Neural cell (in vitro differentiated cells): ENCODE measurements at regions not wholly inside any gene's neighbourhood (a gene's known extent, or its start where the extent isn't known, plus 50 kb on each side); places are given as distances from the start of the nearest gene placed in this dataset.

Experiments
- POLR2AphosphoS5 ChIP-seq: IDR thresholded peaks from 2 replicates; pipeline ENCODE4 v1.6.1; 2012
- RAD21 ChIP-seq: fragments of 450-650 bp; conservative IDR thresholded peaks from 2 replicates; pipeline ENCODE4 v1.6.1; 2014; ENCODE audit warnings: antibody characterized with exemption, mild to moderate bottlenecking, moderate library complexity
- TF ChIP-seq, protein P1 (sequence below): fragments of 450-650 bp; IDR thresholded peaks from 2 replicates; pipeline ENCODE4 v1.5.1; 2014; ENCODE audit warnings: antibody characterized with exemption, mild to moderate bottlenecking, moderate library complexity; ENCODE audit not compliant: poor library complexity, severe bottlenecking
- TF ChIP-seq, protein P2 (sequence below): IDR thresholded peaks from 2 replicates; pipeline ENCODE4 v1.6.1; 2012; ENCODE audit warnings: borderline replicate concordance

DNA sequence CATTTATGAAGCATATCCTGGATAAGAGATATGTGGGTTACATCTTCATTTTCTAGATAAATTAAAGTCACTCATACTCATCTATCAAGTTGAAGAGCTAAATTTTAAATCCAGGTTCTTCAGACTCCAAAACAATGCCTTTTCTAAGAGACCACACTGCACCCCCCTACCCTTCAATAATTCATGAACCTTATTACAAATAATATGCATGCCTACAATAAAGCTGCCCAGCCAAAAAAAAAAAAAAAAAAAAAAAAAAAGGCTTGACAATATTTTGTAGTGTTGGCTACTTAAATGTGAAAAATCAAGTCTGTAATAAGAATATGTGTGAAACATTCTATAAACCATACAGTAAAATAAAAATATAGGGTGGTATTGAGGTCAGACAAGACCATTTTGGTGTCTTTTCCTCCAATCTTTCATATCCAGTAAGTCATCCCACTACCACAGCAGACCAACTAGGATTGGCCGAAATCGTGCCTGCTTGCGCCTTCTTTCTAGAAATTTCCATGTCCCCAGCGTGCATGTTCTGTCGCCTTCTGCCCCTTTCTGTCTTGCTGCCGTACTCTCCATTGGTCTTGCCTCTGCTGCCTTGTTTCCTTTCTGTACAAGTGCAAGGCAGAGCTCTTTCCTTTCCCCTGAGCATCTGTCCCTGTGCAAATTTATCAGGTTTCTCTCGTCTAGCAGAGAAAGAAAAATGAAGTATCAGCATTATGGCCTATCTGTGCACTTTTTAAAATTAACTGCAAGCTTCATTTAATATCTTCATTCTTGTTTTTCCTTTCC lies 92.6 kb upstream of the NDUFV2 start:
- TF ChIP-seq, protein P1, sequence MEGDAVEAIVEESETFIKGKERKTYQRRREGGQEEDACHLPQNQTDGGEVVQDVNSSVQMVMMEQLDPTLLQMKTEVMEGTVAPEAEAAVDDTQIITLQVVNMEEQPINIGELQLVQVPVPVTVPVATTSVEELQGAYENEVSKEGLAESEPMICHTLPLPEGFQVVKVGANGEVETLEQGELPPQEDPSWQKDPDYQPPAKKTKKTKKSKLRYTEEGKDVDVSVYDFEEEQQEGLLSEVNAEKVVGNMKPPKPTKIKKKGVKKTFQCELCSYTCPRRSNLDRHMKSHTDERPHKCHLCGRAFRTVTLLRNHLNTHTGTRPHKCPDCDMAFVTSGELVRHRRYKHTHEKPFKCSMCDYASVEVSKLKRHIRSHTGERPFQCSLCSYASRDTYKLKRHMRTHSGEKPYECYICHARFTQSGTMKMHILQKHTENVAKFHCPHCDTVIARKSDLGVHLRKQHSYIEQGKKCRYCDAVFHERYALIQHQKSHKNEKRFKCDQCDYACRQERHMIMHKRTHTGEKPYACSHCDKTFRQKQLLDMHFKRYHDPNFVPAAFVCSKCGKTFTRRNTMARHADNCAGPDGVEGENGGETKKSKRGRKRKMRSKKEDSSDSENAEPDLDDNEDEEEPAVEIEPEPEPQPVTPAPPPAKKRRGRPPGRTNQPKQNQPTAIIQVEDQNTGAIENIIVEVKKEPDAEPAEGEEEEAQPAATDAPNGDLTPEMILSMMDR = no peak
- no peak for TF ChIP-seq POLR2AphosphoS5
- no peak for TF ChIP-seq RAD21
- TF ChIP-seq, protein P2, sequence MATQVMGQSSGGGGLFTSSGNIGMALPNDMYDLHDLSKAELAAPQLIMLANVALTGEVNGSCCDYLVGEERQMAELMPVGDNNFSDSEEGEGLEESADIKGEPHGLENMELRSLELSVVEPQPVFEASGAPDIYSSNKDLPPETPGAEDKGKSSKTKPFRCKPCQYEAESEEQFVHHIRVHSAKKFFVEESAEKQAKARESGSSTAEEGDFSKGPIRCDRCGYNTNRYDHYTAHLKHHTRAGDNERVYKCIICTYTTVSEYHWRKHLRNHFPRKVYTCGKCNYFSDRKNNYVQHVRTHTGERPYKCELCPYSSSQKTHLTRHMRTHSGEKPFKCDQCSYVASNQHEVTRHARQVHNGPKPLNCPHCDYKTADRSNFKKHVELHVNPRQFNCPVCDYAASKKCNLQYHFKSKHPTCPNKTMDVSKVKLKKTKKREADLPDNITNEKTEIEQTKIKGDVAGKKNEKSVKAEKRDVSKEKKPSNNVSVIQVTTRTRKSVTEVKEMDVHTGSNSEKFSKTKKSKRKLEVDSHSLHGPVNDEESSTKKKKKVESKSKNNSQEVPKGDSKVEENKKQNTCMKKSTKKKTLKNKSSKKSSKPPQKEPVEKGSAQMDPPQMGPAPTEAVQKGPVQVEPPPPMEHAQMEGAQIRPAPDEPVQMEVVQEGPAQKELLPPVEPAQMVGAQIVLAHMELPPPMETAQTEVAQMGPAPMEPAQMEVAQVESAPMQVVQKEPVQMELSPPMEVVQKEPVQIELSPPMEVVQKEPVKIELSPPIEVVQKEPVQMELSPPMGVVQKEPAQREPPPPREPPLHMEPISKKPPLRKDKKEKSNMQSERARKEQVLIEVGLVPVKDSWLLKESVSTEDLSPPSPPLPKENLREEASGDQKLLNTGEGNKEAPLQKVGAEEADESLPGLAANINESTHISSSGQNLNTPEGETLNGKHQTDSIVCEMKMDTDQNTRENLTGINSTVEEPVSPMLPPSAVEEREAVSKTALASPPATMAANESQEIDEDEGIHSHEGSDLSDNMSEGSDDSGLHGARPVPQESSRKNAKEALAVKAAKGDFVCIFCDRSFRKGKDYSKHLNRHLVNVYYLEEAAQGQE = no peak
